ENCODE measurements at regions not wholly inside any gene's neighbourhood (a gene's known extent, or its start where the extent isn't known, plus 50 kb on each side); places are given as distances from the start of the nearest gene placed in this dataset.
"Not testable (repeated sequence)": the region's sequence is repeated elsewhere in the genome, so short reads cannot be mapped to it uniquely, and the experiment has no call there.

- no peak for DNase-seq (ENCODE audit: low read depth)
Measured at GRCh38 chr4:17241835-17242234, 270.1 kb downstream of the QDPR start.

- DNase-seq (ENCODE audit: low read depth): no peak
Measured at GRCh38 chr4:17238633-17239032, 273.3 kb downstream of the QDPR start.

- DNase-seq (ENCODE audit: low read depth): peak; percentile 58
Measured at GRCh38 chr4:17236686-17237085, 275.2 kb downstream of the QDPR start.

- no peak for DNase-seq (ENCODE audit: low read depth)
Measured at GRCh38 chr4:17234678-17235077, 277.2 kb downstream of the QDPR start.

GRCh38 chr4:17232566-17233253, 279.2 kb downstream of the QDPR start:
- DNase-seq (ENCODE audit: low read depth): peak; percentile 84

- not testable (repeated sequence) for DNase-seq (ENCODE audit: low read depth)
Measured at GRCh38 chr4:17231880-17232475, 279.9 kb downstream of the QDPR start.

- no peak for DNase-seq (ENCODE audit: low read depth)
Measured at GRCh38 chr4:17230727-17231126, 281.2 kb downstream of the QDPR start.

GRCh38 chr4:17220816-17221215, 291.1 kb downstream of the QDPR start:
- no peak for DNase-seq (ENCODE audit: low read depth)

- DNase-seq (ENCODE audit: low read depth): no peak
Measured at GRCh38 chr4:17218786-17219185, 293.1 kb downstream of the QDPR start.

- DNase-seq (ENCODE audit: low read depth): no peak
Measured at GRCh38 chr4:17206829-17207801, 304.8 kb downstream of the QDPR start.

GRCh38 chr4:17204908-17205307, 306.5 kb upstream of the LDB2 start:
- no peak for DNase-seq (ENCODE audit: low read depth)

GRCh38 chr4:17203797-17204196, 305.4 kb upstream of the LDB2 start:
- no peak for DNase-seq (ENCODE audit: low read depth)

- DNase-seq (ENCODE audit: low read depth): no peak
Measured at GRCh38 chr4:17197070-17197469, 298.6 kb upstream of the LDB2 start.

- DNase-seq (ENCODE audit: low read depth): no peak
Measured at GRCh38 chr4:17195461-17196275, 297.2 kb upstream of the LDB2 start.

GRCh38 chr4:17194586-17194985, 296.1 kb upstream of the LDB2 start:
- no peak for DNase-seq (ENCODE audit: low read depth)

- DNase-seq (ENCODE audit: low read depth): no peak
Measured at GRCh38 chr4:17189759-17190158, 291.3 kb upstream of the LDB2 start.

- peak; percentile 27 for DNase-seq (ENCODE audit: low read depth)
Measured at GRCh38 chr4:17189401-17189720, 290.9 kb upstream of the LDB2 start.

GRCh38 chr4:17188547-17189400, 290.3 kb upstream of the LDB2 start:
- no peak for DNase-seq (ENCODE audit: low read depth)

- DNase-seq (ENCODE audit: low read depth): no peak
Measured at GRCh38 chr4:17188125-17188524, 289.7 kb upstream of the LDB2 start.

- no peak for DNase-seq (ENCODE audit: low read depth)
Measured at GRCh38 chr4:17187003-17187402, 288.6 kb upstream of the LDB2 start.

GRCh38 chr4:17182888-17183287, 284.4 kb upstream of the LDB2 start:
- DNase-seq (ENCODE audit: low read depth): no peak
